Omental fat pad (tissue), 3 donors: ENCODE measurements at regions not wholly inside any gene's neighbourhood (a gene's known extent, or its start where the extent isn't known, plus 50 kb on each side); places are given as distances from the start of the nearest gene placed in this dataset.

Experiments used
- ATAC-seq: fragments of 150-250 bp; one replicate; pipeline ENCODE4 v1.9.1; 2016; ENCODE audit warnings: mild to moderate bottlenecking, moderate library complexity; ENCODE audit not compliant: low FRiP score
- DNase-seq: peaks from one replicate; pipeline ENCODE4 v3.0.0-alpha.2; 2019; ENCODE audit warnings: low spot score
- CTCF ChIP-seq, 3 donors: fragments of 450-650 bp; IDR thresholded peaks; one replicate each; pipeline ENCODE4 v1.5.1; 2016 to 2017; ENCODE audit warnings: antibody characterized with exemption in 3 of 3, mild to moderate bottlenecking in 3 of 3, moderate library complexity in 2 of 3

DNA sequence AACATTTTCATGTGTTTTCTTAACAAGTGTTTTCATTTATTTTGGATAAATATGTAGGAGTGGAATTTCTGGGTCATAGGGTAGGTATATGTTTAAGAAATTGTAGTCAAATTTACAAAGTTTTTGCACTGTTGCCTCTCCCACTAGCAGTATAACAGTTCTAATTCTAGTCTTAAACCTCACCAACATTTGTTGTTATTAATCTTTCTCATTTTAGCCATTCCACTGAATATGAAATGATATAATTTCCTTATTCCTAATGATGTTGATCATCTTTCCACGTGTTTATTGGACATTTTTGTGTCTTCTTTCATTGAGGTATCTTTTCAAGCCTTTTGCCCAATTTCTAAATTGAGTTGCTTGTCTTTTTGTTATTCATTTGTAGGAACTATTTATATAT lies 62.0 kb downstream of the C11orf91 start:
- DNase-seq (no peak), ATAC-seq (no peak)
- TF ChIP-seq CTCF (IDR thresholded peaks at IDR 0.05): no peak

DNA sequence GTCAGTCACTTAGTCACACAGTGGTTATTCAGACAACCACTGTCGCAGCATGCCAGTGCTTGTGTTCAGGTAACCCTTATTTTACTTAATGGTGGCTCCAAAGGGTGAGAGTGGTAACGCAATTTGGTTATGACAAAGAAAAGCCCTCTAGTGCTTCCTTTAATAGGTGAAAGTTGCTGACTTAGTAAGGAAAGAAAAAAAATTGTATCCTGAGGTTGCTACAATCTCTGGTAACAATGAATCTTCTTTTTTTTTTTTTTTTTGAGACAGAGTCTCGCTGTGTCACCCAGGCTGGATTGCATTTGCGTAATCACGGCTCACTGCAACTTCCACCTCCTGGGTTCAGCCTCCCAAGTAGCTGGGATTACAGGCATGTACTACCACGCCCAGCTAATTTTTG lies 64.5 kb downstream of the C11orf91 start:
- no peak for ATAC-seq
- DNase-seq: no peak
- no peak for TF ChIP-seq CTCF (IDR thresholded peaks at IDR 0.05)

DNA sequence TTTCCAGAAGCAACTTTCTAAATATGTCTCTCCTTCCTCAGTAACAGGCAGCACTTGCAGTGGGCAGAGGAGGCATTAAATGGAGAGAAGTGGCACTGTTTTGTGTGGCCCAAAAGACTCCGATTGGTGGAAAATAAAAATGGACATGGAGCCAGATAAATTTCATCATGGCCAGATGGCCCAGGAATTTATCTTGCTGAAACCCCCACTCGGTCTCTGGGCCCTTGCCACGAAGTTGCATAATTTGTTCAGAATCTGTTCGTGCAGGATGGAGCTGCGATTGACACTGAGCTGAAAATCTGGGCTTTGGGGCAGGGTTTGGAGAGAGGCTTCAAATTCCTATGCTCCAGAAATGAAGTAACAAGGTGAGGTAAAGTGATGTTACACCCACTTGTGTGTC lies 65.5 kb downstream of the C11orf91 start:
- ATAC-seq (peak; percentile 55), DNase-seq (peak; percentile 51)
- TF ChIP-seq CTCF (IDR thresholded peaks at IDR 0.05): no peak

GRCh38 chr11:33634291-33634834 lies 66.3 kb downstream of the C11orf91 start:
- ATAC-seq (peak; percentile 22), DNase-seq (no peak)
- no peak for TF ChIP-seq CTCF (IDR thresholded peaks at IDR 0.05)

- no peak for TF ChIP-seq CTCF (IDR thresholded peaks at IDR 0.05)
- DNase-seq (no peak), ATAC-seq (peak; percentile 88)
These were observed 67.2 kb downstream of the C11orf91 start for GRCh38 chr11:33633251-33634003.

DNA sequence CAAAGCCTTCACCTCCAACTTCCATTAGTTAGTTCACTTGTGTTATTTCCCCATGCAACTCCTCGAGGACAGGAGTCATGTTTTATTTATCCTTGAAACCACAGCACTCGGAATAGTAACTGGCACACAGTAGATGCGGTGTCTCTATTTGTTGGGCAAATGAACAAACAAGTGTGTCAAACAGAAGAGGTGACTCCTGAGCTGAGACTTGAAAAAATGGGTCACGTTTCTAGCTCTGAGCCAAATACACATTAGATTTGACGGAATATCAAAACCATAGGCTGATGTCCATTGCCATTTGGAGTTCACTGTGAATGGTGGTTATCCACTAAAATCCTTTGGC lies 68.9 kb downstream of the C11orf91 start:
- DNase-seq: no peak
- no peak for TF ChIP-seq CTCF (IDR thresholded peaks at IDR 0.05)
- no peak for ATAC-seq
